MM.1S (cell line): ENCODE measurements at regions not wholly inside any gene's neighbourhood (a gene's known extent, or its start where the extent isn't known, plus 50 kb on each side); places are given as distances from the start of the nearest gene placed in this dataset.
"Not testable (repeated sequence)": the region's sequence is repeated elsewhere in the genome, so short reads cannot be mapped to it uniquely, and the experiment has no call there.

Experiments used
- DNase-seq: peaks from one replicate; pipeline ENCODE4 v3.0.0-alpha.2; 2015
- H2AFZ ChIP-seq: fragments of 300-600 bp; sonication (generic); 2 replicates; pipeline ENCODE4 v1.6.0; 2016; ENCODE audit warnings: antibody characterized with exemption, low read length
- H3F3A ChIP-seq: fragments of 300-600 bp; sonication (generic); 2 replicates; pipeline ENCODE4 v1.6.1; 2016; ENCODE audit warnings: mild to moderate bottlenecking, antibody characterized with exemption, low read length, moderate library complexity, mixed read lengths; ENCODE audit not compliant: insufficient read depth
- H3K27ac ChIP-seq: fragments of 300-600 bp; sonication (generic); 2 replicates; pipeline ENCODE4 v1.5.1; 2016; ENCODE audit warnings: mild to moderate bottlenecking, low read length
- H3K27me3 ChIP-seq: fragments of 300-600 bp; sonication (generic); replicated peaks from 2 replicates; pipeline ENCODE4 v1.6.0; 2016; ENCODE audit warnings: low read length; ENCODE audit not compliant: insufficient read depth
- H3K36me3 ChIP-seq: fragments of 300-600 bp; sonication (generic); replicated peaks from 2 replicates; pipeline ENCODE4 v1.6.1; 2016; ENCODE audit warnings: mild to moderate bottlenecking, low read length, mixed read lengths; ENCODE audit not compliant: insufficient read depth
- H3K4me1 ChIP-seq: fragments of 300-600 bp; sonication (generic); 2 replicates; pipeline ENCODE4 v1.6.1; 2016; ENCODE audit warnings: low read length, mixed read lengths
- H3K4me2 ChIP-seq: fragments of 300-600 bp; sonication (generic); 2 replicates; pipeline ENCODE4 v1.6.0; 2016; ENCODE audit warnings: low read depth, low read length
- H3K4me3 ChIP-seq: fragments of 300-600 bp; sonication (generic); 2 replicates; pipeline ENCODE4 v1.5.1; 2016; ENCODE audit warnings: low read length, mixed read lengths
- H3K79me2 ChIP-seq: fragments of 300-600 bp; sonication (generic); 2 replicates; pipeline ENCODE4 v1.6.1; 2016; ENCODE audit warnings: mixed run types, low read length, mixed read lengths
- H3K9ac ChIP-seq: fragments of 300-600 bp; sonication (generic); 2 replicates; pipeline ENCODE4 v1.6.1; 2016; ENCODE audit warnings: low read length, mixed read lengths
- H3K9me2 ChIP-seq: fragments of 300-600 bp; sonication (generic); replicated peaks from 2 replicates; pipeline ENCODE4 v1.6.1; 2016; ENCODE audit warnings: mild to moderate bottlenecking, low read length, mixed read lengths; ENCODE audit not compliant: insufficient read depth
- H3K9me3 ChIP-seq: fragments of 300-600 bp; sonication (generic); replicated peaks from 2 replicates; pipeline ENCODE4 v1.6.1; 2016; ENCODE audit warnings: mild to moderate bottlenecking, low read length, mixed read lengths; ENCODE audit not compliant: insufficient read depth
- H4K20me1 ChIP-seq: fragments of 300-600 bp; sonication (generic); 2 replicates; pipeline ENCODE4 v1.6.1; 2016; ENCODE audit warnings: mild to moderate bottlenecking, low read length, moderate library complexity, mixed read lengths; ENCODE audit not compliant: insufficient read depth
- CTCF ChIP-seq: fragments of 300-600 bp; sonication (generic); IDR thresholded peaks from 2 replicates; pipeline ENCODE4 v1.5.1; 2016; ENCODE audit warnings: antibody characterized with exemption, low read length, mixed read lengths

- H3K4me3 ChIP-seq, H2AFZ ChIP-seq, H3K9me2 ChIP-seq, H3K27me3 ChIP-seq, H3K4me1 ChIP-seq, H3K79me2 ChIP-seq, H3K9me3 ChIP-seq, H4K20me1 ChIP-seq, H3K9ac ChIP-seq, H3K27ac ChIP-seq, H3K4me2 ChIP-seq, H3K36me3 ChIP-seq, H3F3A ChIP-seq: not testable (repeated sequence)
- TF ChIP-seq CTCF = peak; percentile 54
- peak; percentile 69 for DNase-seq
Measured at GRCh38 chr2:132349092-132349687, 67.4 kb upstream of the GPR39 start.

GRCh38 chr2:132351668-132352067 lies 64.9 kb upstream of the GPR39 start:
- not testable (repeated sequence) for H3K4me2 ChIP-seq

GRCh38 chr2:132352481-132353001 lies 64.1 kb upstream of the GPR39 start:
- peak overlapping the region; percentile 57; the same call in 1 of the 2 replicates for H3K9ac ChIP-seq
- TF ChIP-seq CTCF = peak; percentile 13; the same call in 1 of the 2 replicates
- H3K36me3 ChIP-seq, H4K20me1 ChIP-seq, H3K27me3 ChIP-seq, H2AFZ ChIP-seq, H3F3A ChIP-seq, H3K79me2 ChIP-seq, H3K4me1 ChIP-seq, H3K9me2 ChIP-seq, H3K9me3 ChIP-seq: not testable (repeated sequence)
- peak; percentile 93 for DNase-seq
- peak overlapping the region; percentile 54 for H3K4me3 ChIP-seq
- peak overlapping the region; percentile 69; the same call in 1 of the 2 replicates for H3K4me2 ChIP-seq
- peak overlapping the region; percentile 61; the same call in 1 of the 2 replicates for H3K27ac ChIP-seq

More at GRCh38 chr2:132351668-132352067, 64.9 kb upstream of the GPR39 start:
- DNase-seq, H4K20me1 ChIP-seq, H3K4me3 ChIP-seq, H3K36me3 ChIP-seq, H2AFZ ChIP-seq, H3K9ac ChIP-seq, H3K27ac ChIP-seq, H3K9me2 ChIP-seq, H3K9me3 ChIP-seq, H3K79me2 ChIP-seq, H3K27me3 ChIP-seq, H3F3A ChIP-seq, H3K4me1 ChIP-seq: not testable (repeated sequence)

- H3K9me3 ChIP-seq, H4K20me1 ChIP-seq, H3F3A ChIP-seq, H3K4me1 ChIP-seq, H3K79me2 ChIP-seq, H3K9me2 ChIP-seq, H3K36me3 ChIP-seq, H3K27me3 ChIP-seq: not testable (repeated sequence)
- Histone ChIP-seq H3K4me3 (peak overlapping the region; percentile 57), H3K27ac (peak overlapping the region; percentile 52; the same call in 1 of the 2 replicates), H3K4me2 (peak overlapping the region; percentile 72; the same call in 1 of the 2 replicates), H3K9ac (peak overlapping the region; percentile 57; the same call in 1 of the 2 replicates), H2AFZ (peak overlapping the region; percentile 67)
- peak; percentile 50 for DNase-seq
Measured at GRCh38 chr2:132353380-132353779, 63.2 kb upstream of the GPR39 start.

GRCh38 chr2:132360964-132361363 lies 55.6 kb upstream of the GPR39 start:
- not testable (repeated sequence) for H3K4me1 ChIP-seq, H2AFZ ChIP-seq, H3K27me3 ChIP-seq, H3K9ac ChIP-seq, DNase-seq, H3K4me2 ChIP-seq, H3K27ac ChIP-seq, H3K9me3 ChIP-seq, H3K36me3 ChIP-seq, H3K79me2 ChIP-seq, H3K4me3 ChIP-seq, H3K9me2 ChIP-seq, H3F3A ChIP-seq, H4K20me1 ChIP-seq

GRCh38 chr2:132361498-132361897 lies 55.1 kb upstream of the GPR39 start:
- not testable (repeated sequence) for H2AFZ ChIP-seq, H3K27me3 ChIP-seq, H3K79me2 ChIP-seq, H3K27ac ChIP-seq, H3K4me1 ChIP-seq, H3K4me3 ChIP-seq, H3K9ac ChIP-seq, H3K4me2 ChIP-seq, DNase-seq, H4K20me1 ChIP-seq, H3K9me2 ChIP-seq, H3K9me3 ChIP-seq, H3F3A ChIP-seq, H3K36me3 ChIP-seq

- not testable (repeated sequence) for H3K9me3 ChIP-seq, H3K4me3 ChIP-seq, H3K27ac ChIP-seq, DNase-seq, H4K20me1 ChIP-seq, H3K4me2 ChIP-seq, H3F3A ChIP-seq, H3K36me3 ChIP-seq, H3K9me2 ChIP-seq, H2AFZ ChIP-seq, H3K9ac ChIP-seq, H3K27me3 ChIP-seq, H3K79me2 ChIP-seq, H3K4me1 ChIP-seq
Measured at GRCh38 chr2:132363352-132363751, 53.3 kb upstream of the GPR39 start.
